ENCODE measurements at regions not wholly inside any gene's neighbourhood (a gene's known extent, or its start where the extent isn't known, plus 50 kb on each side); places are given as distances from the start of the nearest gene placed in this dataset.

DNA sequence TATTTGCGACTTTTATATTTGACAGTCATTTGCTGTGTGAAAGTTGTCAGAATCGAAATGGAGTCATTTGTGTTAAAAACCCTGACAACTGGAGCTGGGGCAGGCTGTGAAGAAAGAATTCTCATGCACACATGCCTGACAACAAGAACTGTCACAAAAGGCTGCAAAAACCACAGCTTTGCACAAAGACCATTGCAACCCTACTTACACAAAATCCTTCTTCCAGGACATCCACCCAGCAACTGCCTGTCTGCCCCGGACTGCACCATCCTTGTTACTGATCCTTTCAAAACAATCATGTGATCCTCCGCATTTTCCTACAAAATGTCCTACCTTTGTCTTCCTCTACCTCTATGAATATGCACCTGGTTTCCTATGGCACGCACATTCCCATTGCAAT lies 66.8 kb upstream of the IRS2 start:
- DNase-seq = no peak

DNA sequence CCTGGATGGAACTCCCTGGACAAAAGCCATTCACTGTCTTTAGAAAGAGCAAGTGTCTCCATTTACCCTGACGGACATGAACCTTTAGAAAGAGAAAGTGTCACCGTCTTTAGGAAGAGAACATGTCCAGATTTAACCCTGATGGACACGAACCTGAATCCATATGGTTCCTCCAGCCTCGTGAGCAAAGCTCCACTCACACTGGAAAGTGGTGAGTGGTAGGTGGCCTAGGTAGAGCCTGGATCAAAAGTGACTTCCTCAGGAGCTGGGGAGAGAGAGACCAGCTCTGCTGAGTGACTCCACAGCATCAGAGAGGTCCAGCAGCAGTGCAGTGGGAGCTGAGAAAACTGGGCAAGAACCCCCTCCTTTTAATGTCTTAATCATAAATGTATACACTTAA lies 59.8 kb upstream of the IRS2 start:
- no peak for DNase-seq

DNA sequence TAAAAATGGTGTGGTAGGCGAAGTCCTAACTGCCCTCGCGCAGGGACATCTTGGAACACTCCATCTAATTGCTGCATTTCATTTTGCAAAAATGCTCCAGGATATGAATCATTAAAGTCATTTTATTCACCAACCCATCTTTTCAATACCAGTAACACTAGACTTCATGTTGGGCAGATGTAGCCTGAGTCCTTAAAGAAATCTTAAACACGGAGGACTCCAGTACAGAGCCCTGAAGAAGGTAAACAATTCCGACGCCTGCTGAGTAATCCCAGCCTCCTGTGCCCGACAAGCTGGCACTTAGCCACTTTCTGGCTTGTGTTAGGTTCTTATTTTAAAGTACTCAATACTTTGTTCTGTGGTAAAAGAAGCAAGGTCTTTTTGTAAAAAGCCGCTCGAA lies 58.0 kb upstream of the IRS2 start:
- DNase-seq = no peak

DNA sequence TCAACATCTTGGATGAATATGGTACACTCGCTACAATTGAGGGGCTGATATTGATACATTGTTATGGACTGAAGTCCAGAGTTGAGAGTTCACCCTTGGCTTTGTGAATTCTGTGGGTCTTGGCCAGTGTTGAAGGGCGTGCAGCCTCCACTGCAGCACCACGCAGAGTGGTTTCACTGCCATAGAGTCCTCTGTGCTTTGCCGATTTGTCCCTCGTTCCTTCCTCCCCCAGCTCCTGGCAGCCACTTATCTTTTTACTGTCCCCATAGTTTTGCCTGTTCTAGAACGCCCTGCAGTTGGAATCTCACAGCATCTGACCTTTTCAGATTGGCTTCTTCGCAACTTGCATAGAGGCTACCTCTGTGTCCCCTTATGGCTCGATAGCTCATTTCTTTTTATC lies 57.3 kb upstream of the IRS2 start:
- DNase-seq = no peak

DNA sequence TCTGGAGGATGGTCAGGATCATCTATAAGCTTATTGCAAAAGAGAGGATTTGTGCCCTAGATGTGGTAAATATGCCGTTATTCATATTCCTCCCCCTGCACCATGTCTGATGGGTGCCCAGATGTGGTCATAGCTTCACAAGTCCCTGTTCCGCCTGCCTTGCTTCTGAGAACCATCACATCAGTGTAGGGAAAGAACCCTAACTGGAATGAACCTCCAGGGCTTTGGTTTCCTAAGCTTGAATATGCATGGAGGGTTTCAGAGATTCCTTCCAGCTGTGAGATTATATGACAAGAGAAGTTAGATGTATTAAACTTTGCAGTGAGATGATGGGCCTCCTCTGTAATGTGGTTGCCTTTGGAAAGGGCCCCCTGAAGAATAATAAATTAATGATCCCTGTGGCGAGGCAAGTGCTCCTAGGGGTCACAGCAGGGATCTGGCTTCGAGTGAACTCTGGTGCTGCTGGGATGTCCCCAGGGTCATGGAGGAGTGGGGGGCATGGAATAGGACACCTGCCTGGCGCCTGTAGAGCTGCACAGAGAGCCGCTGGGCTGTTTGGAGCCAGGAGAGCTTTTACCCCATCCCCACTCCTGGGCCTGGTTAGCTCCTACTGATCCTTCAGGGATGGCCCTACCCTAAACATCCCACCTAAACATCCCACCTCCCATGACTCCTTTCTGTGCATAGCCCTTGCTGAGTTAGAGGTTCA lies 56.0 kb upstream of the IRS2 start:
- DNase-seq = no peak

DNA sequence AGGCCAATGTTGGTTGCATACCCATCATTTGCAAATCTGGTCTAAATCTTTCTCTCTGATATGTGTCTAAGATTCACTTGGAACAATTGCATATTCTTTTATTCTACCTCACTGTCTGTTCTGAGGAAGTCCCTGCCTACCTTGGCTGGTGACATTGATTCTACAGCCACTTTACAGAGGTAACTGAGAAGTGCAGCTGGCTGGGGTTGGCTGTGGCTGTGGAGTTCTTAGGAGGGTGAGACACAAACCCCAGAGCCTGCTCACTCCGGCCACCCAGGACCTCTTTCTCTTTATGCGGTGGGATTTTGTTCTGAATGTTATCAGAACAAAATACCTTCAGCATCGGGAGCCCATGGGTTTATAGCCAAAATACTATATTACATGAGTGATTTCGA lies 54.5 kb upstream of the IRS2 start:
- DNase-seq = no peak

DNA sequence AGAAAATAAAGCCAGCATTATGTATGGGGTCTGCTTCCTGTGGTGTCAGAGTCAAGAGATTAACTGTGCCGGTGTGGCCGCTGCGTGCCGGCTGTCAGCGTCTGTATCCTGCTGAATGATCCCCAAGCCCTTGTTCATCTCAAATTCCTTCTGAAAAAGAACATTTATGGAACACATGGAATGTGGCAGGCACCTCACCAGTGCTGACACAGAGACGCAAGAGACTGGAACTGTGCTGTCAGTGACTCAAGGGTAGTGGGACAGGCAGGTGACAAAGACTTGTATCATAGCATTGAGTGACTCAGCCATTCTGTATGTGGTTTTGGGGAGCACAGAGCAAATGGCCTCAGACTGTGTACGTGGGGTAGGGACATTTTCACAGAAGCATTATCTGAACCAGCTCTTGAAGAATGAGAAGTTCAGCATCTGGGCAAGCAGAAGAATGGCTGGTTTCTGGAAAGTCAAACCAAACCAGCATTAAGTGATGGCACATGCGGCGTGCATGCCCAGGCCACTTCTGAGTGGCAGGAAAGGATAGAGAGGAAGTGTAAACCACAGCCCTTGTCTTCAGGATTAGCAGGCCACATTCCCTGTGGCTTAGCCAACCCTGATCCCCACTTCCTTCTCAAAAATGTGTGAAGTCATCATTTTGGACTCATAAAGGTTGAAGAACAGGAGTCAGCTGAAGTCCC lies 54.0 kb upstream of the IRS2 start:
- DNase-seq = no peak

DNA sequence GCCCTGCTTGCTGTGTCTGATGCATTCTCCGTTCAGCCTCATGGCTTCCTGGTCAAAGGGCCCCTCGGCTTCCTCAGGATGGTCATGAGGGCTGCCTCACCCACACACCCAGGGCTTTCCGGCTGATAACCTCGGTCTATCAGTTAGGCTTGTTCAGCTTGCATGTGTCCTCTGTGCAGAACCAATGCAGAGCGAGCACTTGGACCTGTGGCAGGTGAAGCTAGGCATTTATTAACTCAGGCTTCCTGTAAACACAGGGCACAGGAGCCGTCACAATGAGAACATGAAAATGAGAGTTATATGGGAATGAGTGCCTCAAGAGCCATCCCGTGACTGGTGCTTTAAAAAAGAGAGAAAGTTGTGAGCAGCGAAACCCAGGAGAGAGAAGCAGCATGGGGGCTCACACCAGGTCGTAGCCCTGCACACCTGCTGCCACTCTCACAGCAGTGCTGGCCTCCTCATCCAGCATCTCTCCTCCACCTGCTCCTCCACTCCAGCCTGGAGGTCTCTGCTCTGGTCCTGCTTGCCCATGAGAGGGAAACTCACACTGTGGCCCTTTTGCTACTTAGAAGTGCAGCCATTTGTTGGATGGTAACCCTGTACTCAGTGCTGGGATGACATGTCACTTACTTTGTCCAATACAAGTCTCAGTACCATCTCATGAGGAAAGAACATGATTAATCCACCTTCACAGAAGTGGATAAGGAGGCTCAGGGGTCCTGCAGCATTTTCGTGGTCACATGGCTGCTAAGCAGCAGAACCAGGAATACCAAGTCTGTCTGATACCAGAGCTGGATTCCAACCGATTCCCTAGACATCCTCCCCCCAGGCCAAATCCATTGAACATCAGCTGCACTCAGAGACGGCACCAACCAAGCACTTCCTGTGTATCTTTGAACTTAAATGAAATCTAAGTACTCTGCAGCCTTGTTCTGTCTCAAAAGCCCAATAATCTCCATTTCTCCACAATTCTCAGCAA lies 50.5 kb upstream of the IRS2 start:
- no peak for DNase-seq
